ENCODE measurements at regions not wholly inside any gene's neighbourhood (a gene's known extent, or its start where the extent isn't known, plus 50 kb on each side); places are given as distances from the start of the nearest gene placed in this dataset.

DNA sequence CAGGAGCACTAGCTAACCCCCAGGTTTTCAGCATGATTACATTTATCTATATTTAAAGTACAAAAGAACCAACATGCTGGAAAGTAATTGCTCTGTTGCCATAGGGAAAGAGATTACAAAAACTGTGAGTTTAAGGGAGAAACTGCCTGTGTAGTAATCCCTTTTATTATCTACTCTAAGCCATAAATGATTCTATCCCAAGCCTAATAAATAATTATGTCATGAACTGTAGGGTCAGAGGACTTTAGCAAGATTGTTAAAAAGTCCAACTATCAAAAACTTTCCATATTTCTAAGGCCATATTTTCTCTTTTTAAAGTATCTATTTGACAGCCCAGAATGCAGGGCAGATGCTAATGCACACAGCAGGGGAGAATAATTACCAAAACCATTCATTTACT lies 573.8 kb upstream of the MIR17HG start:
- TF ChIP-seq, protein P1, sequence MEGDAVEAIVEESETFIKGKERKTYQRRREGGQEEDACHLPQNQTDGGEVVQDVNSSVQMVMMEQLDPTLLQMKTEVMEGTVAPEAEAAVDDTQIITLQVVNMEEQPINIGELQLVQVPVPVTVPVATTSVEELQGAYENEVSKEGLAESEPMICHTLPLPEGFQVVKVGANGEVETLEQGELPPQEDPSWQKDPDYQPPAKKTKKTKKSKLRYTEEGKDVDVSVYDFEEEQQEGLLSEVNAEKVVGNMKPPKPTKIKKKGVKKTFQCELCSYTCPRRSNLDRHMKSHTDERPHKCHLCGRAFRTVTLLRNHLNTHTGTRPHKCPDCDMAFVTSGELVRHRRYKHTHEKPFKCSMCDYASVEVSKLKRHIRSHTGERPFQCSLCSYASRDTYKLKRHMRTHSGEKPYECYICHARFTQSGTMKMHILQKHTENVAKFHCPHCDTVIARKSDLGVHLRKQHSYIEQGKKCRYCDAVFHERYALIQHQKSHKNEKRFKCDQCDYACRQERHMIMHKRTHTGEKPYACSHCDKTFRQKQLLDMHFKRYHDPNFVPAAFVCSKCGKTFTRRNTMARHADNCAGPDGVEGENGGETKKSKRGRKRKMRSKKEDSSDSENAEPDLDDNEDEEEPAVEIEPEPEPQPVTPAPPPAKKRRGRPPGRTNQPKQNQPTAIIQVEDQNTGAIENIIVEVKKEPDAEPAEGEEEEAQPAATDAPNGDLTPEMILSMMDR (IDR thresholded peaks at IDR 0.05): no peak
- TF ChIP-seq POLR2A (IDR thresholded peaks at IDR 0.05): no peak
